Smooth muscle cell (in vitro differentiated cells): ENCODE measurements at regions not wholly inside any gene's neighbourhood (a gene's known extent, or its start where the extent isn't known, plus 50 kb on each side); places are given as distances from the start of the nearest gene placed in this dataset.

Experiments used
- DNase-seq: peaks from one replicate; lab custom pipeline; 2025; ENCODE audit not compliant: unreplicated experiment; lab: John Stamatoyannopoulos, UW
- H2AFZ ChIP-seq: fragments of 200-600 bp; sonication (generic); 2 replicates; pipeline ENCODE4 v1.6.0; 2016; ENCODE audit warnings: antibody characterized with exemption, low read depth, mild to moderate bottlenecking
- H3F3A ChIP-seq: fragments of 200-600 bp; sonication (generic); 2 replicates; pipeline ENCODE4 v1.6.0; 2017; ENCODE audit warnings: antibody characterized with exemption, low read depth
- H3K27ac ChIP-seq: fragments of 200-600 bp; sonication (generic); 2 replicates; pipeline ENCODE4 v1.5.1; 2016; ENCODE audit warnings: low read depth, mild to moderate bottlenecking
- H3K27me3 ChIP-seq: fragments of 200-600 bp; sonication (generic); 2 replicates; pipeline ENCODE4 v1.6.1; 2016; ENCODE audit warnings: low read depth, mild to moderate bottlenecking
- H3K36me3 ChIP-seq: fragments of 200-600 bp; sonication (generic); 2 replicates; pipeline ENCODE4 v1.5.1; 2016; ENCODE audit warnings: low read depth
- H3K4me1 ChIP-seq: fragments of 200-600 bp; sonication (generic); 2 replicates; pipeline ENCODE4 v1.5.1; 2016; ENCODE audit warnings: low read depth
- H3K4me2 ChIP-seq: fragments of 200-600 bp; sonication (generic); 2 replicates; pipeline ENCODE4 v1.6.0; 2016; ENCODE audit warnings: mild to moderate bottlenecking
- H3K4me3 ChIP-seq: fragments of 200-600 bp; sonication (generic); 2 replicates; pipeline ENCODE4 v1.5.1; 2016; ENCODE audit warnings: mild to moderate bottlenecking
- H3K79me2 ChIP-seq: fragments of 200-600 bp; sonication (generic); 2 replicates; pipeline ENCODE4 v1.6.0; 2016; ENCODE audit warnings: low read depth, mild to moderate bottlenecking
- H3K9ac ChIP-seq: fragments of 200-600 bp; sonication (generic); 2 replicates; pipeline ENCODE4 v1.6.0; 2016; ENCODE audit warnings: low read depth
- H3K9me3 ChIP-seq: fragments of 200-600 bp; sonication (generic); replicated peaks from 2 replicates; pipeline ENCODE4 v1.5.1; 2016; ENCODE audit warnings: low read depth
- H4K20me1 ChIP-seq: fragments of 200-600 bp; sonication (generic); 2 replicates; pipeline ENCODE4 v1.6.0; 2016; ENCODE audit warnings: low read depth
- CTCF ChIP-seq: fragments of 200-600 bp; sonication (generic); IDR thresholded peaks from 2 replicates; pipeline ENCODE4 v1.5.1; 2017; ENCODE audit warnings: borderline replicate concordance, mild to moderate bottlenecking, antibody characterized with exemption; ENCODE audit not compliant: insufficient read depth, poor library complexity, severe bottlenecking
- WGBS: methylation state at CpG from one replicate; pipeline ENCODE4 v1.1.7; 2016; ENCODE audit warnings: low lambda C conversion rate; 5-methylcytosine and 5-hydroxymethylcytosine counted together

DNA sequence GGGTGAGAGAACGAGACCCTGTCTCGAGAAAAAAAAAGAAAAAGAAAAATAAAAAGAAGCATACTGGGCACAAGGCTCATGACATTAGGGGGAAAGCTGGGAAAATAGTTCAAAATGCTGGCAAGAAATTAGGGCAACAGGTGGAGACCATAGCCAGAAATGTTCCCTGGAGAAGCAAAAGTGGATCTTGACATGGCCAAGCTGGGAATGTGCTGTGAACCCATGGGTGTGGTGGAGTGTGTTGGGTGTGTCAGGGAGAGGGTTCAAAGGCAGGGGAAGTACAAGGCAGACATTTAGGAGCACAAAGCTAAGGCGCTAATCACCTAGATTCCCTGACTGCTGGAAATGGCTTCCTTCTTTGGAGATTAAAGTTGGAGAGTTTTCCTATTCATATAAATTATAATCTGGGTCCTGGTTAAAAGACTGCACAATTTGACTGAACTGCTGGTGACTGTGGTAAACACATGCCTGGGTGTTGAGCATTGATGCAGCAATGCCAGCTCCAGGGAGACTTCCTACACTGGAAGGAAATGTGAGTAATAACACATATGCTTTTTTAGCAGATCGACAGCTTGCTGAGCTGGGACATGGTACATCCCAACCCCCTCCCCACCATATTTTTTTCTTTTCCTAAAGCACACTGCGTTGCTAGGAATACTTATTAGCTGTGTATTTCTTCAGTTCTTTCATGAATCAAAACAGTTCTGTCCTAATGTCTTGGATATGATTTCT lies 70.1 kb upstream of the ARHGAP21 start:
- Histone ChIP-seq H3K4me1 (peaks cover 9% of the 10 kb centered on the region), H3K9me3 (no peaks in the 10 kb centered on the region), H3F3A (no peaks in the 10 kb centered on the region), H2AFZ (no peak overlapping the region), H3K27ac (no peak overlapping the region), H3K27me3 (no peaks in the 10 kb centered on the region), H3K4me3 (no peak overlapping the region), H3K36me3 (no peaks in the 10 kb centered on the region), H3K4me2 (no peak overlapping the region), H3K9ac (no peak overlapping the region), H4K20me1 (no peaks in the 10 kb centered on the region), H3K79me2 (no peaks in the 10 kb centered on the region)
- WGBS = 90% methylated on average over 5 of the region's 5 CpGs
- TF ChIP-seq CTCF = no peak
- DNase-seq = no peak

GRCh38 chr10:24792638-24793037 lies 69.0 kb upstream of the ARHGAP21 start:
- Histone ChIP-seq H3K79me2 (no peaks in the 10 kb centered on the region), H3K9ac (no peak overlapping the region), H3K27ac (no peak overlapping the region), H3K4me3 (no peak overlapping the region), H3K27me3 (no peaks in the 10 kb centered on the region), H3K4me2 (no peak overlapping the region), H3K36me3 (no peaks in the 10 kb centered on the region), H3K4me1 (peaks cover 9% of the 10 kb centered on the region), H3F3A (no peaks in the 10 kb centered on the region), H3K9me3 (no peaks in the 10 kb centered on the region), H2AFZ (no peak overlapping the region), H4K20me1 (no peaks in the 10 kb centered on the region)
- TF ChIP-seq CTCF = no peak
- no peak for DNase-seq
- WGBS = 91% methylated on average over 2 of the region's 2 CpGs

DNA sequence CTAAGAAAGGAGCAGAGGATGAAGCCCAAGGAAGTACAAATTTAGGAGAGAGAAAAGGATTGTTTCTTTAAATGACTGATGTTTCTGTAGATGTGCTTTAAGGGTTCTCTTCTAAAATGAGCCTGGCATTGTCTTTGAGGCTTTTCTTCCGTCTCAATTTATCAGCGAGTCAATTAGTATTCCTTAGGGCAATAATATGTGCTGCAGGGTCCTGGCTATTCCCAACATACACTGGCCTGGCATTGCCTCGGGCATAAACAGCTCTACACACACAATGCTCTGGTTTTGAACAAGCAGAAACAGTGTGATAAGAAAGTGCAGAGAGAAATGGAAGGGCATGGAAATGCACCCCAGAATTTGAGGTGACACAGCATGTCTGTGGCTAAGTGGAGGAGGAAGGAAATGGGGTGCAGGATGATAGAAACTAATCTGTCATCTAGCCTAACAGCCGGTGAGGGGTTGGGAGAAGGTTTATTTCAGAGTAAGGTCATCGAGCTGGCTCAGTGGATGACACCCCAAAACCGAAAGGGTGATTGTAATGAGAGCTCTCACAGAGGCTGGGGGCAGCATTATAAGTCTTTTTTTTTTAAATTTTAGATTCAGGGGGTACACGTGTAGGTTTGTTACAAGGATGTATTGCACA lies 67.5 kb upstream of the ARHGAP21 start:
- H2AFZ ChIP-seq = peak overlapping the region; percentile 69
- H3F3A ChIP-seq = no peaks in the 10 kb centered on the region
- 88% methylated on average over 7 of the region's 7 CpGs for WGBS
- no peaks in the 10 kb centered on the region for H4K20me1 ChIP-seq
- no peak for TF ChIP-seq CTCF
- no peaks in the 10 kb centered on the region for H3K79me2 ChIP-seq
- no peaks in the 10 kb centered on the region for H3K36me3 ChIP-seq
- H3K4me3 ChIP-seq = no peak overlapping the region
- H3K27me3 ChIP-seq = no peaks in the 10 kb centered on the region
- peaks cover 9% of the 10 kb centered on the region for H3K4me1 ChIP-seq
- H3K4me2 ChIP-seq = no peak overlapping the region
- H3K9ac ChIP-seq = no peak overlapping the region
- no peak overlapping the region for H3K27ac ChIP-seq
- H3K9me3 ChIP-seq = no peaks in the 10 kb centered on the region
- no peak for DNase-seq

GRCh38 chr10:24790599-24790998 lies 66.9 kb upstream of the ARHGAP21 start:
- Histone ChIP-seq H4K20me1 (no peaks in the 10 kb centered on the region), H3K4me2 (no peak overlapping the region), H3K4me1 (peaks cover 9% of the 10 kb centered on the region), H3K36me3 (no peaks in the 10 kb centered on the region), H3F3A (no peaks in the 10 kb centered on the region), H2AFZ (peak overlapping the region; percentile 69), H3K27ac (no peak overlapping the region), H3K9me3 (no peaks in the 10 kb centered on the region), H3K4me3 (no peak overlapping the region), H3K79me2 (no peaks in the 10 kb centered on the region), H3K9ac (no peak overlapping the region), H3K27me3 (no peaks in the 10 kb centered on the region)
- 56% methylated on average over 11 of the region's 11 CpGs for WGBS
- no peak for TF ChIP-seq CTCF
- DNase-seq = no peak
